Neural progenitor cell (in vitro differentiated cells): ENCODE measurements at regions not wholly inside any gene's neighbourhood (a gene's known extent, or its start where the extent isn't known, plus 50 kb on each side); places are given as distances from the start of the nearest gene placed in this dataset.

Source experiments
- DNase-seq: peaks from one replicate; pipeline ENCODE4 v3.0.0-alpha.2; 2016; ENCODE audit warnings: low spot score
- H2AFZ ChIP-seq: fragments of 200-600 bp; sonication (generic); replicated peaks from 2 replicates; pipeline ENCODE4 v1.6.1; 2016; ENCODE audit warnings: antibody characterized with exemption
- H3F3A ChIP-seq: fragments of 200-600 bp; sonication (generic); 2 replicates; pipeline ENCODE4 v1.6.1; 2016; ENCODE audit warnings: antibody characterized with exemption, low read depth
- H3K27ac ChIP-seq: fragments of 200-600 bp; sonication (generic); 2 replicates; pipeline ENCODE4 v1.5.1; 2016; ENCODE audit warnings: mild to moderate bottlenecking
- H3K27me3 ChIP-seq: fragments of 200-600 bp; sonication (generic); 2 replicates; pipeline ENCODE4 v1.6.1; 2016; ENCODE audit warnings: mild to moderate bottlenecking, moderate library complexity
- H3K36me3 ChIP-seq: fragments of 200-600 bp; sonication (generic); 2 replicates; pipeline ENCODE4 v1.5.1; 2016
- H3K4me1 ChIP-seq: fragments of 200-600 bp; sonication (generic); 2 replicates; pipeline ENCODE4 v1.6.1; 2016; ENCODE audit warnings: mixed run types
- H3K4me2 ChIP-seq: fragments of 200-600 bp; sonication (generic); 2 replicates; pipeline ENCODE4 v1.6.1; 2016
- H3K4me3 ChIP-seq: fragments of 200-600 bp; sonication (generic); 2 replicates; pipeline ENCODE4 v1.5.1; 2016
- H3K79me2 ChIP-seq: fragments of 200-600 bp; sonication (generic); 2 replicates; pipeline ENCODE4 v1.6.1; 2016; ENCODE audit warnings: low read depth
- H3K9ac ChIP-seq: fragments of 200-600 bp; sonication (generic); 2 replicates; pipeline ENCODE4 v1.6.1; 2016
- H3K9me3 ChIP-seq: fragments of 200-600 bp; sonication (generic); 2 replicates; pipeline ENCODE4 v1.5.1; 2016; ENCODE audit warnings: low read depth
- H4K20me1 ChIP-seq: fragments of 200-600 bp; sonication (generic); 2 replicates; pipeline ENCODE4 v1.6.1; 2016; ENCODE audit warnings: low read depth
- H3K27ac Mint-ChIP-seq: 3 replicates; pipeline ENCODE4 v1.8.0; 2021; ENCODE audit warnings: mixed read lengths
- H3K27me3 Mint-ChIP-seq: 2 replicates; pipeline ENCODE4 v1.8.0; 2022; ENCODE audit warnings: low read depth, mild to moderate bottlenecking, inconsistent platforms, moderate library complexity, mixed read lengths; ENCODE audit not compliant: insufficient read depth
- H3K36me3 Mint-ChIP-seq: 3 replicates; pipeline ENCODE4 v1.8.0; 2021; ENCODE audit warnings: mixed read lengths
- H3K4me1 Mint-ChIP-seq: 3 replicates; pipeline ENCODE4 v1.8.0; 2021; ENCODE audit warnings: mixed read lengths
- H3K4me3 Mint-ChIP-seq: 3 replicates; pipeline ENCODE4 v1.8.0; 2021; ENCODE audit warnings: mild to moderate bottlenecking, moderate library complexity, mixed read lengths
- H3K9me3 Mint-ChIP-seq: 3 replicates; pipeline ENCODE4 v1.8.0; 2020; ENCODE audit warnings: mixed read lengths
- EZH2 ChIP-seq: fragments of 200-600 bp; sonication (generic); IDR thresholded peaks from 2 replicates; pipeline ENCODE4 v1.6.1; 2017; ENCODE audit warnings: antibody characterized with exemption, mild to moderate bottlenecking, moderate library complexity
- EZH2phosphoT487 ChIP-seq: fragments of 200-600 bp; sonication (generic); IDR thresholded peaks from 2 replicates; pipeline ENCODE4 v1.6.1; 2017; ENCODE audit warnings: antibody characterized with exemption
- TF ChIP-seq, protein P1 (sequence below): fragments of 200-600 bp; sonication (generic); IDR thresholded peaks from 2 replicates; pipeline ENCODE4 v1.5.1; 2017; ENCODE audit warnings: antibody characterized with exemption, mild to moderate bottlenecking

DNA sequence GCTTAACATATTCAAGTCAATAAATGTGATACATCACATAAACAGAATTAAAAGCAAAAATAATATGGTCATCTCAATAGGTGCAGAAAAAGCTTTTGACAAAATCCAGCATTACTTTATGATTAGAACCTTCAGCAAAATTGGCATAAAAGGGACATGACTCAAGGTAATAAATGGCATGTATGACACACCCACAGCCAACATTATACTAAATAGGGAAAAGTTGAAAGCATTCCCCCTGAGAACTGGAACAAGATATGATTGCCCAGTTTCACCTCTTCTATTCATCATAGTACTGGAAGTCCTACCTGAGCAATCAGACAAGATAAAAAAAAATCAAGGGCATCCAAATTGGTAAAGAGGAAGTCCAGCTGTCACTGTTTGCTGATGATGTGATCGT is 594.7 kb downstream of the DIPK2A start:
- Mint-ChIP-seq H3K4me1 (no peaks in the 10 kb centered on the region), H3K36me3 (no peaks in the 10 kb centered on the region), H3K4me3 (no peak overlapping the region), H3K27ac (no peak overlapping the region), H3K9me3 (no peaks in the 10 kb centered on the region), H3K27me3 (peaks cover 2% of the 10 kb centered on the region)
- Histone ChIP-seq H3K27ac (no peak overlapping the region), H3K9ac (no peak overlapping the region), H3K79me2 (no peaks in the 10 kb centered on the region), H3K36me3 (no peaks in the 10 kb centered on the region), H4K20me1 (no peaks in the 10 kb centered on the region), H3K4me1 (no peaks in the 10 kb centered on the region), H2AFZ (no peak overlapping the region), H3K27me3 (no peaks in the 10 kb centered on the region), H3K4me3 (no peak overlapping the region), H3K4me2 (no peak overlapping the region), H3F3A (no peaks in the 10 kb centered on the region), H3K9me3 (no peaks in the 10 kb centered on the region)
- DNase-seq, result no peak
- TF ChIP-seq EZH2phosphoT487 (no peak), EZH2 (no peak)
- TF ChIP-seq, protein P1, sequence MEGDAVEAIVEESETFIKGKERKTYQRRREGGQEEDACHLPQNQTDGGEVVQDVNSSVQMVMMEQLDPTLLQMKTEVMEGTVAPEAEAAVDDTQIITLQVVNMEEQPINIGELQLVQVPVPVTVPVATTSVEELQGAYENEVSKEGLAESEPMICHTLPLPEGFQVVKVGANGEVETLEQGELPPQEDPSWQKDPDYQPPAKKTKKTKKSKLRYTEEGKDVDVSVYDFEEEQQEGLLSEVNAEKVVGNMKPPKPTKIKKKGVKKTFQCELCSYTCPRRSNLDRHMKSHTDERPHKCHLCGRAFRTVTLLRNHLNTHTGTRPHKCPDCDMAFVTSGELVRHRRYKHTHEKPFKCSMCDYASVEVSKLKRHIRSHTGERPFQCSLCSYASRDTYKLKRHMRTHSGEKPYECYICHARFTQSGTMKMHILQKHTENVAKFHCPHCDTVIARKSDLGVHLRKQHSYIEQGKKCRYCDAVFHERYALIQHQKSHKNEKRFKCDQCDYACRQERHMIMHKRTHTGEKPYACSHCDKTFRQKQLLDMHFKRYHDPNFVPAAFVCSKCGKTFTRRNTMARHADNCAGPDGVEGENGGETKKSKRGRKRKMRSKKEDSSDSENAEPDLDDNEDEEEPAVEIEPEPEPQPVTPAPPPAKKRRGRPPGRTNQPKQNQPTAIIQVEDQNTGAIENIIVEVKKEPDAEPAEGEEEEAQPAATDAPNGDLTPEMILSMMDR, result no peak

GRCh38 chr3:144569651-144570050 is 598.0 kb downstream of the DIPK2A start:
- H3F3A ChIP-seq, result no peaks in the 10 kb centered on the region
- no peaks in the 10 kb centered on the region for H3K9me3 ChIP-seq
- Mint-ChIP-seq H3K27me3 (peaks cover 2% of the 10 kb centered on the region), H3K27ac (no peak overlapping the region), H3K4me1 (no peaks in the 10 kb centered on the region), H3K9me3 (no peaks in the 10 kb centered on the region), H3K36me3 (no peaks in the 10 kb centered on the region), H3K4me3 (no peak overlapping the region)
- no peak overlapping the region for H3K27ac ChIP-seq
- H3K9ac ChIP-seq, result no peak overlapping the region
- H4K20me1 ChIP-seq, result no peaks in the 10 kb centered on the region
- H3K27me3 ChIP-seq, result no peaks in the 10 kb centered on the region
- H3K4me3 ChIP-seq, result no peak overlapping the region
- TF ChIP-seq, protein P1, result no peak
- TF ChIP-seq EZH2 (no peak), EZH2phosphoT487 (no peak)
- H3K4me2 ChIP-seq, result no peak overlapping the region
- H2AFZ ChIP-seq, result peak overlapping the region; percentile 26
- no peaks in the 10 kb centered on the region for H3K79me2 ChIP-seq
- no peaks in the 10 kb centered on the region for H3K4me1 ChIP-seq
- DNase-seq, result no peak
- H3K36me3 ChIP-seq, result no peaks in the 10 kb centered on the region

DNA sequence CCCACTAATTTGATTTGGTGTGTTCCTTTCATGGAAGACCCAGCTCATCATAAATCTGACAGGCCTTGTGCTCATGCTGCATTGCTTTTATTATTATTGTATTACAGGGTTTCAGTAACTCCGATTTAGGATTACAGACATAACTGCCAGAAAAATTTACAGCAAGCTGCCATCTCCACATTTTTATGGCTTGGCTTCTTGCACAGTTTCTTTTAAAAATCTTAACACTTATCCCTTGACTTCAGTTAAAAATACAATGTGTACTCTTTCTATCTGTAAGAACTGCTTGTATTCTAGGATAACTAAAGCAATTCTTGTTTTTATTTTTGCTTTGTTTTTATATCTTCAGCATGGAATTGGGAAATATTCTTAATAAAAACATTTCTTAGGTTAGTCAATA is 612.2 kb downstream of the DIPK2A start:
- Histone ChIP-seq H2AFZ (no peak overlapping the region), H3K9me3 (no peaks in the 10 kb centered on the region), H3K27me3 (no peaks in the 10 kb centered on the region), H3K9ac (no peak overlapping the region), H3K79me2 (no peaks in the 10 kb centered on the region), H4K20me1 (no peaks in the 10 kb centered on the region), H3F3A (no peaks in the 10 kb centered on the region), H3K27ac (no peak overlapping the region), H3K4me2 (no peak overlapping the region), H3K36me3 (no peaks in the 10 kb centered on the region), H3K4me3 (no peak overlapping the region), H3K4me1 (no peaks in the 10 kb centered on the region)
- TF ChIP-seq EZH2phosphoT487, result no peak
- no peak for TF ChIP-seq EZH2
- TF ChIP-seq, protein P1, result no peak
- DNase-seq, result no peak
- Mint-ChIP-seq H3K27me3 (no peaks in the 10 kb centered on the region), H3K27ac (no peak overlapping the region), H3K9me3 (peaks cover 2% of the 10 kb centered on the region), H3K4me3 (no peak overlapping the region), H3K4me1 (no peaks in the 10 kb centered on the region), H3K36me3 (no peaks in the 10 kb centered on the region)

DNA sequence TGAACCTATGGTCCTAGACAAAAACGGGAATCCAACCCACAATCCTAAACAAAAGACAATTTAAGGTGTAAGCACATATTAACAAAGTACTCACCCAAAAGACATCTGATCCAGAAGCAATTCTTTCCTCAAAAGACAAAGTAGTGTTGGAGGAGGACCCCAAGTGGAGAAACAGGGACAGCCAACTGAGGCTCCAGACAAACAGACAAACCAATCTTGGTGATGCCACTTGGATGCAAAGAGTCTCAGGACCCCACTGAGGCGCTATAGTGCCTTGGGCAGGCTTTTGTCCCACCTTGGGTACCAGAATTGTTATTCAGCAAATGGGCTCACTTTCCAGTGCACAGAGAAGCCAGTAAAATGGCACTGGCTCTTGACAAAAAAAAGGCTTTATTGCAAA is 613.8 kb downstream of the DIPK2A start:
- Mint-ChIP-seq H3K4me3 (no peak overlapping the region), H3K36me3 (no peaks in the 10 kb centered on the region), H3K27ac (no peak overlapping the region), H3K9me3 (peaks cover 2% of the 10 kb centered on the region), H3K27me3 (no peaks in the 10 kb centered on the region), H3K4me1 (no peaks in the 10 kb centered on the region)
- no peaks in the 10 kb centered on the region for H3K27me3 ChIP-seq
- peak; percentile 2 for DNase-seq
- no peak overlapping the region for H3K4me2 ChIP-seq
- no peaks in the 10 kb centered on the region for H3K36me3 ChIP-seq
- no peak overlapping the region for H3K4me3 ChIP-seq
- H3K79me2 ChIP-seq, result no peaks in the 10 kb centered on the region
- H3K9me3 ChIP-seq, result no peaks in the 10 kb centered on the region
- H3K4me1 ChIP-seq, result no peaks in the 10 kb centered on the region
- no peak overlapping the region for H2AFZ ChIP-seq
- H3K9ac ChIP-seq, result no peak overlapping the region
- TF ChIP-seq EZH2phosphoT487, result no peak
- TF ChIP-seq, protein P1, result no peak
- TF ChIP-seq EZH2, result no peak
- H3K27ac ChIP-seq, result no peak overlapping the region
- no peaks in the 10 kb centered on the region for H3F3A ChIP-seq
- no peaks in the 10 kb centered on the region for H4K20me1 ChIP-seq
